ENCODE measurements at regions not wholly inside any gene's neighbourhood (a gene's known extent, or its start where the extent isn't known, plus 50 kb on each side); places are given as distances from the start of the nearest gene placed in this dataset.

DNA sequence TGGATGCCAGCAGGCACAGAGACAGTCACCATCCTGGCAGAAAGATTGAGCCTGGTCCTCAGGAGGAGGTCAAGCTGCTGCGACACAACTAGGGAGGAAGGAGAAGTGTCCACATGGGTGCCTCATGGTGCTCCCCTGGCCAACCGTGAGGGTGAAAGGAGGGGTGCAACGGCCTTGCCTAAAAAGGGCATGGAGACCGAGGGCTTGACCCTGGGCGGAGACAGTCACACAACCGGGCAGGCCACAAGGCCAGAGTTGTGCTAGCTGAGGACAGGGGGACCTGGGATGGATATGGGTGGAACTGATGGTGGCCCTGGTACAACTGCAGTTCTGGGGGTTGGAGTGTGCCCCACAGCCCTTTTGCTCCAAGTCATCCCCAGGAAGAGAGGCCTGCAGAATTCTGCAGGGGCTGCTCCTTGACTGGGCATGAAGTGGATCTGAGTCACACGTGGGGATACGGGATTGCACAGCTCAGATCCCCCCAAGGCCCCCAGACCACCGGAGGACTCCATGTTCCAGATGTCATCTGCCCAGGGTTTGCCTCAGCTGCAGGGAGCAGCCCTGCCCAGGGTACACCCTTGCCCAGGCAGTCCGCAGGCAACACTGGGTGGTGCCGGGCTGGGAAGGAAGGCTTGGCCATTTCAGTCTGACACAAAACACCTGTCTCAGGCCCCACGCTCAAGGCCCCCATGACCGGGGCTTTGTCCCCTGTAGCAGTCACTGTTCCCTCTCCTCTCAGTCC, 602.3 kb upstream of the MGMT start:
- ChIA-PET POLR2A (no interaction called here), CTCF (ENCODE audit: low intra/inter-chr PET ratio) (no interaction called here)
- H3K79me2 ChIP-seq (ENCODE audit: control insufficient read depth, insufficient read depth, low read length): no peaks in the 10 kb centered on the region
- FAIRE-seq (no peak), ATAC-seq (no peak), DNase-seq (ENCODE audit: extremely low read depth in 1 of 4, low spot score in 3 of 4) (no peak)
- H3K9me1 ChIP-seq (ENCODE audit: control insufficient read depth, insufficient read depth, low read length): no peaks in the 10 kb centered on the region
- H3K27me3 ChIP-seq (ENCODE audit: control insufficient read depth in 2 of 2, insufficient read depth in 2 of 2, low read length in 2 of 2): peaks cover 0 to 17% of the 10 kb centered on the region in 2 experiments; a peak in 2 of 5 replicates
- in situ Hi-C loops (cut with MboI) (loop anchor here (25.0 kb wide), 1 partner anchor 602 kb away; no protein-coding TSS in a partner anchor), intact Hi-C loops (cut with micrococcal nuclease) (loop anchor here (5.0 kb wide), 2 partner anchors 542 to 597 kb away; no protein-coding TSS in a partner anchor)
- H3K4me3 ChIP-seq: no peak overlapping the region
- H3K4me1 ChIP-seq (replicated peaks in 1 of 2; ENCODE audit: control insufficient read depth in 2 of 2, insufficient read depth in 2 of 2, low read length in 2 of 2): no peaks in the 10 kb centered on the region
- no peaks in the 10 kb centered on the region for H4K20me1 ChIP-seq (replicated peaks; ENCODE audit: control insufficient read depth, insufficient read depth, low read length)
- H3K4me2 ChIP-seq (ENCODE audit: insufficient read depth, low read length): no peak overlapping the region
- no TSS peak for BruUV-seq (replicated peaks)
- H3K27ac ChIP-seq (ENCODE audit: extremely low read depth, low read depth, low read length): no peak overlapping the region
- no peak overlapping the region for H2AFZ ChIP-seq (ENCODE audit: low read depth, low read length)
- no peak for TF ChIP-seq CCAR2 (IDR thresholded peaks at IDR 0.05; ENCODE audit: low read depth, low read length)
- TF ChIP-seq ZNF785 (CRISPR knock-in tag; IDR thresholded peaks at IDR 0.05): no peak
- TF ChIP-seq, protein P1, sequence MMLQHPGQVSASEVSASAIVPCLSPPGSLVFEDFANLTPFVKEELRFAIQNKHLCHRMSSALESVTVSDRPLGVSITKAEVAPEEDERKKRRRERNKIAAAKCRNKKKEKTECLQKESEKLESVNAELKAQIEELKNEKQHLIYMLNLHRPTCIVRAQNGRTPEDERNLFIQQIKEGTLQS (IDR thresholded peaks at IDR 0.05): no peak
- TF ChIP-seq, protein P1 (CRISPR knock-in tag; conservative IDR thresholded peaks at IDR 0.05): no peak
- TF ChIP-seq NFXL1 (CRISPR knock-in tag; IDR thresholded peaks at IDR 0.05): no peak
- TF ChIP-seq, protein P2, sequence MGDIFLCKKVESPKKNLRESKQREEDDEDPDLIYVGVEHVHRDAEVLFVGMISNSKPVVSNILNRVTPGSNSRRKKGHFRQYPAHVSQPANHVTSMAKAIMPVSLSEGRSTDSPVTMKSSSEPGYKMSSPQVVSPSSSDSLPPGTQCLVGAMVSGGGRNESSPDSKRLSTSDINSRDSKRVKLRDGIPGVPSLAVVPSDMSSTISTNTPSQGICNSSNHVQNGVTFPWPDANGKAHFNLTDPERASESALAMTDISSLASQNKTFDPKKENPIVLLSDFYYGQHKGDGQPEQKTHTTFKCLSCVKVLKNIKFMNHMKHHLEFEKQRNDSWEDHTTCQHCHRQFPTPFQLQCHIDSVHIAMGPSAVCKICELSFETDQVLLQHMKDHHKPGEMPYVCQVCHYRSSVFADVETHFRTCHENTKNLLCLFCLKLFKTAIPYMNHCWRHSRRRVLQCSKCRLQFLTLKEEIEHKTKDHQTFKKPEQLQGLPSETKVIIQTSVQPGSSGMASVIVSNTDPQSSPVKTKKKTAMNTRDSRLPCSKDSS (IDR thresholded peaks at IDR 0.05; ENCODE audit: low read depth, partially characterized antibody): no peak
- TF ChIP-seq ATF1 (CRISPR knock-in tag; IDR thresholded peaks at IDR 0.05): no peak
- no peak for TF ChIP-seq ATF1 (tag; IDR thresholded peaks at IDR 0.05)
- TF ChIP-seq MYC (IDR thresholded peaks at IDR 0.05; ENCODE audit: low read depth, low read length): no peak
- no peak for TF ChIP-seq MYC (CRISPR knock-in tag; IDR thresholded peaks at IDR 0.05; ENCODE audit: borderline replicate concordance, low read depth)
- H3K9ac ChIP-seq (ENCODE audit: insufficient read depth in 1 of 2, low read depth in 2 of 2, low read length in 2 of 2): no peak overlapping the region
- no peaks in the 10 kb centered on the region for H3K36me3 ChIP-seq (ENCODE audit: control insufficient read depth, insufficient read depth, low read length)
- no peaks in the 10 kb centered on the region for H3K9me3 ChIP-seq (replicated peaks; ENCODE audit: control insufficient read depth, insufficient read depth, low read depth, low read length)
- WGBS (ENCODE audit: insufficient coverage, low coverage, missing lambda C conversion rate): 4% methylated on average over 5 of the region's 13 CpGs

All from K562 (cell line).